Mucosa of descending colon (tissue), 3 donors: ENCODE measurements at regions not wholly inside any gene's neighbourhood (a gene's known extent, or its start where the extent isn't known, plus 50 kb on each side); places are given as distances from the start of the nearest gene placed in this dataset.

Experiments
- ATAC-seq: fragments of 200-7000 bp; cut with Tn5 transposase; one replicate; pipeline ENCODE4 v1.9.1; 2020; ENCODE audit warnings: mild to moderate bottlenecking, moderate library complexity
- DNase-seq, 3 donors: peaks; one replicate each; pipeline ENCODE4 v3.0.0-alpha.2; 2020
- H3K36me3 ChIP-seq: fragments of 200-600 bp; one replicate; pipeline ENCODE4 v1.8.0; 2021; ENCODE audit warnings: low read depth, mild to moderate bottlenecking
- H3K4me1 ChIP-seq: fragments of 200-600 bp; one replicate; pipeline ENCODE4 v1.8.0; 2021; ENCODE audit warnings: low read depth, mild to moderate bottlenecking
- H3K4me3 ChIP-seq: fragments of 200-600 bp; one replicate; pipeline ENCODE4 v1.8.0; 2021; ENCODE audit warnings: mild to moderate bottlenecking
- H3K9me3 ChIP-seq: fragments of 200-600 bp; one replicate; pipeline ENCODE4 v1.8.0; 2021; ENCODE audit warnings: mild to moderate bottlenecking
- CTCF ChIP-seq: fragments of 200-600 bp; IDR thresholded peaks from one replicate; pipeline ENCODE4 v1.8.0; 2022; ENCODE audit warnings: antibody characterized with exemption, mild to moderate bottlenecking
- intact Hi-C, 2 donors: fragments of 100-400 bp; cut with DNase I in 1 of 2; cut with micrococcal nuclease in 1 of 2; formaldehyde crosslinking; loops; one replicate each; pipeline versions ENCODE4 v1.11.0 to v1.11.1; 2022; cut with DNase I, micrococcal nuclease
- donor health status: DM: no; HTN: no; CAD: no; lungs with moderate emphysema.
- donor health status: DM: no; HTN: no; CAD: no.
- donor health status: DM: no; HTN: yes; CAD: no.

GRCh38 chr14:80004871-80005270, 206.4 kb downstream of the DIO2 start:
- H3K36me3 ChIP-seq, result no peaks in the 10 kb centered on the region
- TF ChIP-seq CTCF, result no peak
- H3K4me1 ChIP-seq, result no peaks in the 10 kb centered on the region
- DNase-seq, result no peak
- no peaks in the 10 kb centered on the region for H3K9me3 ChIP-seq
- ATAC-seq, result no peak
- intact Hi-C loops, result no loop called here
- no peak overlapping the region for H3K4me3 ChIP-seq

- intact Hi-C loops, result no loop called here
- Histone ChIP-seq H3K9me3 (no peaks in the 10 kb centered on the region), H3K36me3 (no peaks in the 10 kb centered on the region), H3K4me3 (no peak overlapping the region), H3K4me1 (no peaks in the 10 kb centered on the region)
- no peak for DNase-seq
- no peak for ATAC-seq
- TF ChIP-seq CTCF, result no peak
These were observed 208.2 kb downstream of the DIO2 start for GRCh38 chr14:80003138-80003537.

GRCh38 chr14:79997509-79998208, 213.6 kb downstream of the DIO2 start:
- no peaks in the 10 kb centered on the region for H3K4me1 ChIP-seq
- no peak overlapping the region for H3K4me3 ChIP-seq
- TF ChIP-seq CTCF, result no peak
- intact Hi-C loops, result no loop called here
- H3K9me3 ChIP-seq, result no peaks in the 10 kb centered on the region
- DNase-seq (no peak), ATAC-seq (no peak)
- no peaks in the 10 kb centered on the region for H3K36me3 ChIP-seq

GRCh38 chr14:79992407-79993198, 218.7 kb downstream of the DIO2 start:
- no peaks in the 10 kb centered on the region for H3K9me3 ChIP-seq
- no peak for TF ChIP-seq CTCF
- ATAC-seq (no peak), DNase-seq (no peak)
- H3K4me3 ChIP-seq, result no peak overlapping the region
- intact Hi-C loops, result no loop called here
- no peaks in the 10 kb centered on the region for H3K36me3 ChIP-seq
- no peaks in the 10 kb centered on the region for H3K4me1 ChIP-seq

- Histone ChIP-seq H3K36me3 (no peaks in the 10 kb centered on the region), H3K4me1 (no peaks in the 10 kb centered on the region), H3K9me3 (no peaks in the 10 kb centered on the region), H3K4me3 (no peak overlapping the region)
- ATAC-seq, result no peak
- no peak for TF ChIP-seq CTCF
- intact Hi-C loops, result no loop called here
- DNase-seq, result no peak
These were observed 219.4 kb downstream of the DIO2 start for GRCh38 chr14:79991866-79992265.
